ENCODE measurements at regions not wholly inside any gene's neighbourhood (a gene's known extent, or its start where the extent isn't known, plus 50 kb on each side); places are given as distances from the start of the nearest gene placed in this dataset.

DNA sequence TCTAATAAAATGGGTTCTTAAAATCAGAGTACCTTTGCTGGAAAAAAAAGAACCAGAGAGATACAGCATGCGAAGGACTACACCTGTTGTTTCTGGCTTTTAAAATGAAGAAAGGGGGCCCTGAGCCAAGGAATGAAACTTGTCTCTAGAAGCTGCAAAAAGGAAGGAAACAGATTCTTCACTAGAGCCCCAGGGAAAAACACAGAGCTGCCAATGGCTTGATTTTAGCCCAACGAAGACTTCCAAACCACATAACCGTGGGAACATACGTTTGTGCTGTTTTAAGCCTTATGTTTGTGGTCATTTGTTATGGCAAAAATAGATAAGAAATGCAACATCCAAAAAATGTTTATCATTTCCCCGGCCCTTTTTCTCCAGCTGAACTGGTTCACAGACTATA is 780.0 kb downstream of the SORCS1 start:
- TF ChIP-seq POLR2A (IDR thresholded peaks at IDR 0.05; ENCODE audit: low read depth, low read length) (no peak), POLR2AphosphoS5 (IDR thresholded peaks at IDR 0.05; ENCODE audit: low read depth, low read length) (no peak), TAF1 (IDR thresholded peaks at IDR 0.05; ENCODE audit: borderline replicate concordance, low read depth, low read length) (no peak)

Measured in GM12892 (cell line).